Astrocyte (in vitro differentiated cells and primary cell): ENCODE measurements at regions not wholly inside any gene's neighbourhood (a gene's known extent, or its start where the extent isn't known, plus 50 kb on each side); places are given as distances from the start of the nearest gene placed in this dataset.

ENCODE experiments used
- EZH2 ChIP-seq: IDR thresholded peaks from 2 replicates; pipeline ENCODE4 v1.6.1; 2012; ENCODE audit warnings: mild to moderate bottlenecking, low read length, inconsistent platforms; ENCODE audit not compliant: insufficient read depth
- TF ChIP-seq, protein P1 (sequence below): IDR thresholded peaks from 2 replicates; pipeline ENCODE4 v1.5.1; 2011; ENCODE audit warnings: low read depth, mild to moderate bottlenecking, inconsistent platforms, low read length, moderate library complexity; ENCODE audit not compliant: insufficient read depth

DNA sequence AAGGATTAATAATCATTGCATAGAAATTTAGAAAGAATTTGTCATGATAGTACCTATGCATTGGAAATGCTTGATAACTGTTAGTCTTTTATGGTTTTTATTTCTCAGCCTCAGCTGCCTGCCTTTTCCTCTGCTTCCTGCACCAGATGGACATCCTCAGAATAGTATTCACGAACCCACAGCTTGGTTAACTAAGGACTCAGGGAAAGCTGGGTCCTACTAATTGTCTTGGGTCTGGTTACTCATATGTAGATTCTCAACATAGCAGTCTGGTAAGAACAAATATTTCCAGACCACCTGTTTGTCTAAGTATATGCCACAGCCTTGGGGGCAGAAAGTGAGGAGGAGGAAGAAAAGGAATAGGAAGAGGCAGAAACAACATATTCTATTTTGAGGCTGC is 464.5 kb upstream of the SMARCA2 start:
- TF ChIP-seq, protein P1, sequence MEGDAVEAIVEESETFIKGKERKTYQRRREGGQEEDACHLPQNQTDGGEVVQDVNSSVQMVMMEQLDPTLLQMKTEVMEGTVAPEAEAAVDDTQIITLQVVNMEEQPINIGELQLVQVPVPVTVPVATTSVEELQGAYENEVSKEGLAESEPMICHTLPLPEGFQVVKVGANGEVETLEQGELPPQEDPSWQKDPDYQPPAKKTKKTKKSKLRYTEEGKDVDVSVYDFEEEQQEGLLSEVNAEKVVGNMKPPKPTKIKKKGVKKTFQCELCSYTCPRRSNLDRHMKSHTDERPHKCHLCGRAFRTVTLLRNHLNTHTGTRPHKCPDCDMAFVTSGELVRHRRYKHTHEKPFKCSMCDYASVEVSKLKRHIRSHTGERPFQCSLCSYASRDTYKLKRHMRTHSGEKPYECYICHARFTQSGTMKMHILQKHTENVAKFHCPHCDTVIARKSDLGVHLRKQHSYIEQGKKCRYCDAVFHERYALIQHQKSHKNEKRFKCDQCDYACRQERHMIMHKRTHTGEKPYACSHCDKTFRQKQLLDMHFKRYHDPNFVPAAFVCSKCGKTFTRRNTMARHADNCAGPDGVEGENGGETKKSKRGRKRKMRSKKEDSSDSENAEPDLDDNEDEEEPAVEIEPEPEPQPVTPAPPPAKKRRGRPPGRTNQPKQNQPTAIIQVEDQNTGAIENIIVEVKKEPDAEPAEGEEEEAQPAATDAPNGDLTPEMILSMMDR = no peak
- no peak for TF ChIP-seq EZH2
